Liver (tissue), 7 donors: ENCODE measurements at regions not wholly inside any gene's neighbourhood (a gene's known extent, or its start where the extent isn't known, plus 50 kb on each side); places are given as distances from the start of the nearest gene placed in this dataset.

ENCODE experiments used
- DNase-seq: peaks from one replicate; pipeline ENCODE4 v3.0.0-alpha.2; 2017; ENCODE audit warnings: low spot score
- H3K27ac ChIP-seq, 2 donors: one replicate each; pipeline ENCODE4 v1.7.0; 2013; ENCODE audit warnings: inconsistent platforms in 2 of 2, low read length in 2 of 2, control low read depth in 1 of 2, low read depth in 1 of 2, mild to moderate bottlenecking in 1 of 2
- H3K27me3 ChIP-seq, 4 donors: one replicate each; pipeline versions ENCODE4 v1.6.1 to v1.7.0; 2013; ENCODE audit warnings: low read length in 3 of 4, inconsistent platforms in 1 of 4, mild to moderate bottlenecking in 1 of 4, moderate library complexity in 1 of 4; ENCODE audit not compliant: control insufficient read depth in 4 of 4, insufficient read depth in 4 of 4
- H3K36me3 ChIP-seq, 4 donors: one replicate each; pipeline versions ENCODE4 v1.6.1 to v1.7.0; 2013; ENCODE audit warnings: low read length in 3 of 4, mild to moderate bottlenecking in 3 of 4, low read depth in 1 of 4, moderate library complexity in 1 of 4; ENCODE audit not compliant: control insufficient read depth in 4 of 4, insufficient read depth in 3 of 4
- H3K4me1 ChIP-seq, 4 donors: one replicate each; pipeline versions ENCODE4 v1.6.1 to v1.7.0; 2013; ENCODE audit warnings: low read length in 3 of 4, mild to moderate bottlenecking in 3 of 4, moderate library complexity in 1 of 4; ENCODE audit not compliant: control insufficient read depth in 4 of 4, insufficient read depth in 4 of 4
- H3K4me3 ChIP-seq, 3 donors: one replicate each; pipeline versions ENCODE4 v1.6.1 to v1.7.0; 2013; ENCODE audit warnings: low read length in 3 of 3, control low read depth in 1 of 3, low read depth in 1 of 3, mild to moderate bottlenecking in 1 of 3
- H3K9ac ChIP-seq, 2 donors: one replicate each; pipeline ENCODE4 v1.7.0; 2013; ENCODE audit warnings: low read length in 2 of 2, mild to moderate bottlenecking in 2 of 2, moderate library complexity in 2 of 2, control low read depth in 1 of 2, low read depth in 1 of 2
- H3K9me3 ChIP-seq, 4 donors: one replicate each; pipeline versions ENCODE4 v1.6.1 to v1.7.0; 2013; ENCODE audit warnings: low read length in 3 of 4; ENCODE audit not compliant: control insufficient read depth in 4 of 4
- EGR1 ChIP-seq, 2 donors: IDR thresholded peaks; 2 replicates each; pipeline ENCODE4 v1.6.1; 2016 to 2018; ENCODE audit warnings: antibody characterized with exemption in 2 of 2, low read depth in 2 of 2
- FOXA1 ChIP-seq: IDR thresholded peaks from 2 replicates; pipeline ENCODE4 v1.6.1; 2016; ENCODE audit warnings: antibody characterized with exemption
- FOXA2 ChIP-seq: IDR thresholded peaks from 2 replicates; pipeline ENCODE4 v1.6.1; 2016; ENCODE audit warnings: antibody characterized with exemption
- GABPA ChIP-seq, 2 donors: IDR thresholded peaks in 1 of 2; conservative IDR thresholded peaks in 1 of 2; 2 replicates each; pipeline ENCODE4 v1.6.1; 2016; ENCODE audit warnings: antibody characterized with exemption in 2 of 2, mild to moderate bottlenecking in 1 of 2, moderate library complexity in 1 of 2
- HNF4G ChIP-seq: IDR thresholded peaks from 2 replicates; pipeline ENCODE4 v1.6.1; 2016; ENCODE audit warnings: antibody characterized with exemption
- JUND ChIP-seq, 2 donors: IDR thresholded peaks; 2 replicates each; pipeline ENCODE4 v1.6.1; 2016; ENCODE audit warnings: antibody characterized with exemption in 2 of 2
- MAX ChIP-seq: IDR thresholded peaks from 2 replicates; pipeline ENCODE4 v1.6.1; 2016; ENCODE audit warnings: antibody characterized with exemption
- RAD21 ChIP-seq, 2 donors: IDR thresholded peaks; 2 replicates each; pipeline ENCODE4 v1.6.1; 2016; ENCODE audit warnings: antibody characterized with exemption in 2 of 2, mild to moderate bottlenecking in 2 of 2
- REST ChIP-seq: IDR thresholded peaks from 2 replicates; pipeline ENCODE4 v1.6.1; 2016; ENCODE audit warnings: antibody characterized with exemption, mild to moderate bottlenecking
- RXRA ChIP-seq, 2 donors: IDR thresholded peaks; 2 replicates each; pipeline ENCODE4 v1.6.1; 2017 to 2018; ENCODE audit warnings: antibody characterized with exemption in 2 of 2, mild to moderate bottlenecking in 1 of 2
- SP1 ChIP-seq: IDR thresholded peaks from 2 replicates; pipeline ENCODE4 v1.6.1; 2018; ENCODE audit warnings: antibody characterized with exemption, mild to moderate bottlenecking
- TAF1 ChIP-seq: conservative IDR thresholded peaks from 2 replicates; pipeline ENCODE4 v1.6.1; 2016; ENCODE audit warnings: antibody characterized with exemption, mild to moderate bottlenecking
- YY1 ChIP-seq: IDR thresholded peaks from 2 replicates; pipeline ENCODE4 v1.6.1; 2016; ENCODE audit warnings: antibody characterized with exemption, mild to moderate bottlenecking
- WGBS: extraction: QIAGEN DNeasy Blood & Tissue Kit; methylation state at CpG from one replicate; pipeline ENCODE4 v1.1.7; 2013; 5-methylcytosine and 5-hydroxymethylcytosine counted together
- TF ChIP-seq, protein P1 (sequence below): IDR thresholded peaks from 2 replicates; pipeline ENCODE4 v1.6.1; 2016; ENCODE audit warnings: antibody characterized with exemption
- donor health status: healthy.
- donor health status: healthy.
- donor health status: healthy.
- donor health status: healthy.

DNA sequence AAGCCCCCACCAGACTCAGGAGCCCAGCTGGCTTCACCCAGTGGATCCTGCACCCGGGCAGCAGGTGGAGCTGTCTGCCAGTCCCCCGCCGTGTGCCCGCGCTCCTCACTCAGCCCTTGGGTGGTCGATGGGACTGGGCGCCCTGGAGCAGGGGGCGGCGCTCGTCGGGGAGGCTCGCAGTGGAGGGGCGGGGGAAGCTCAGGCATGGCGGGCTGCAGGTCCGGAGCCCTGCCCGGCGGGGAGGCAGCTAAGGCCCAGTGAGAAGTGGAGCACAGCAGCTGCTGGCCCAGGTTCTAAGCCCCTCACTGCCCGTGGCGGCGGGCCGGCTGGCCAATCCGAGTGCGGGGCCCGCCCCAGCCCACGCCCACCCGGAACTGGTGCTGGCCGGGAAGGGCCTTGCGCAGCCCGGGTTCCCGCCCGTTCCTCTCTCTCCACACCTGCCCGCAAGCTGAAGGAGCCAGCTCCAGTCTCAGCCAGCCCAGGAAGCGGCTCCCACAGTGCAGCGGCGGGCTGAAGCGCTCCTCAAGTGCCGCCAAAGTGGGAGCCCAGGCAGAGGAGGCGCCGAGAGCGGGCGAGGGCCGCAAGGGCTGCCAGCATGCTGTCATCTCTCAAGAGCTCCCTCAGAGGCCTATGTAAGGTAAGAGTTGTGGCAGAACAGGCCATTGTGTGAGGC lies 1307.8 kb upstream of the TMEFF2 start:
- no peaks in the 10 kb centered on the region for H3K4me1 ChIP-seq
- TF ChIP-seq TAF1 (no peak), HNF4G (no peak), MAX (no peak), JUND (IDR thresholded peaks at IDR 0.05) (no peak)
- TF ChIP-seq, protein P1, sequence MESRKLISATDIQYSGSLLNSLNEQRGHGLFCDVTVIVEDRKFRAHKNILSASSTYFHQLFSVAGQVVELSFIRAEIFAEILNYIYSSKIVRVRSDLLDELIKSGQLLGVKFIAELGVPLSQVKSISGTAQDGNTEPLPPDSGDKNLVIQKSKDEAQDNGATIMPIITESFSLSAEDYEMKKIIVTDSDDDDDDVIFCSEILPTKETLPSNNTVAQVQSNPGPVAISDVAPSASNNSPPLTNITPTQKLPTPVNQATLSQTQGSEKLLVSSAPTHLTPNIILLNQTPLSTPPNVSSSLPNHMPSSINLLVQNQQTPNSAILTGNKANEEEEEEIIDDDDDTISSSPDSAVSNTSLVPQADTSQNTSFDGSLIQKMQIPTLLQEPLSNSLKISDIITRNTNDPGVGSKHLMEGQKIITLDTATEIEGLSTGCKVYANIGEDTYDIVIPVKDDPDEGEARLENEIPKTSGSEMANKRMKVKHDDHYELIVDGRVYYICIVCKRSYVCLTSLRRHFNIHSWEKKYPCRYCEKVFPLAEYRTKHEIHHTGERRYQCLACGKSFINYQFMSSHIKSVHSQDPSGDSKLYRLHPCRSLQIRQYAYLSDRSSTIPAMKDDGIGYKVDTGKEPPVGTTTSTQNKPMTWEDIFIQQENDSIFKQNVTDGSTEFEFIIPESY, result no peak

DNA sequence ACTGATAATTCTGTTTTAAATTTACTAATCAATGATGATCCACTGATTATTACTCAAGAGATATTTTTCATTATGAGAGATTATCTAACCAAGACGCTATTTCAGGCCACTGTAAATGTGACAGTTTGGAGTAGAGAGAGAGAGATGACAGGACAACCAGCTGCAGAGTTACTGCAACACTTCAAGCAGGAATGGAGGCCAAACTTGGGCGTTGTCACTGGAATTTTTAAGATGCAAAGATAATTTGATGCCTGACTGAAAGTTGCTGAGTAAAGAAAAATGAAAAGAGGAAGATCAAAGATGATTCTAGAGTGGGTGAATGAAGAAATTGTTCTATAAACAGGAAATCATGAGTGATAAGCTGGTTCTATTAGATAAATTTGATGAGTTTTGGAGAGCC lies 1302.1 kb upstream of the TMEFF2 start:
- no peaks in the 10 kb centered on the region for H3K36me3 ChIP-seq
- no peaks in the 10 kb centered on the region for H3K4me1 ChIP-seq
- no peak overlapping the region for H3K27ac ChIP-seq
- H3K27me3 ChIP-seq, result no peaks in the 10 kb centered on the region
- TF ChIP-seq SP1, result no peak
- TF ChIP-seq EGR1 (IDR thresholded peaks at IDR 0.05; ENCODE audit: low read depth in 2 of 2), result no peak
- TF ChIP-seq MAX, result no peak
- no peak for TF ChIP-seq HNF4G
- TF ChIP-seq RAD21 (IDR thresholded peaks at IDR 0.05), result no peak
- TF ChIP-seq FOXA2, result no peak
- no peak for TF ChIP-seq YY1
- H3K4me3 ChIP-seq, result no peak overlapping the region
- H3K9ac ChIP-seq, result no peak overlapping the region
- H3K9me3 ChIP-seq, result no peaks in the 10 kb centered on the region
- WGBS, result 83% methylated on average over 2 of the region's 2 CpGs
- DNase-seq, result no peak

More for the DNA sequence above, 1307.8 kb upstream of the TMEFF2 start:
- no peaks in the 10 kb centered on the region for H3K36me3 ChIP-seq
- no peak overlapping the region for H3K4me3 ChIP-seq
- H3K9ac ChIP-seq, result no peak overlapping the region
- H3K9me3 ChIP-seq, result no peaks in the 10 kb centered on the region
- 89% methylated on average over 42 of the region's 42 CpGs for WGBS
- no peaks in the 10 kb centered on the region for H3K27me3 ChIP-seq
- DNase-seq, result no peak
- H3K27ac ChIP-seq, result no peak overlapping the region

- WGBS, result 52% methylated on average over 3 of the region's 3 CpGs
- H3K9ac ChIP-seq, result peak overlapping the region in 1 of 2 donors; percentile 21
Observed at GRCh38 chr2:193482557-193482956, 1287.8 kb upstream of the TMEFF2 start.

GRCh38 chr2:193480187-193480586 lies 1285.5 kb upstream of the TMEFF2 start:
- Histone ChIP-seq H3K27ac (no peak overlapping the region), H3K9me3 (peaks cover 0 to 6% (median 0%) of the 10 kb centered on the region in 4 donors), H3K4me3 (no peak overlapping the region), H3K9ac (no peak overlapping the region), H3K27me3 (no peaks in the 10 kb centered on the region), H3K4me1 (no peaks in the 10 kb centered on the region), H3K36me3 (no peaks in the 10 kb centered on the region)
- DNase-seq, result no peak
- WGBS, result 94% methylated on average over 1 of the region's 1 CpG
- TF ChIP-seq FOXA2 (no peak), JUND (IDR thresholded peaks at IDR 0.05) (no peak), MAX (no peak), SP1 (no peak), FOXA1 (no peak), YY1 (no peak), REST (no peak), RXRA (IDR thresholded peaks at IDR 0.05) (no peak), GABPA (IDR thresholded peaks at IDR 0.05 in 1 of 2, conservative IDR thresholded peaks at IDR 0.05 in 1 of 2) (no peak)
- TF ChIP-seq, protein P1, result no peak

More at GRCh38 chr2:193482557-193482956, 1287.8 kb upstream of the TMEFF2 start:
- Histone ChIP-seq H3K27ac (no peak overlapping the region), H3K9me3 (no peaks in the 10 kb centered on the region), H3K4me3 (peak overlapping the region in 1 of 3 donors; percentile 15), H3K27me3 (no peaks in the 10 kb centered on the region), H3K36me3 (no peaks in the 10 kb centered on the region), H3K4me1 (no peaks in the 10 kb centered on the region)
- DNase-seq, result no peak
- TF ChIP-seq JUND (IDR thresholded peaks at IDR 0.05) (no peak), TAF1 (no peak), RAD21 (IDR thresholded peaks at IDR 0.05) (peak in 1 of 2 donors; percentile 11)
